ENCODE measurements at regions not wholly inside any gene's neighbourhood (a gene's known extent, or its start where the extent isn't known, plus 50 kb on each side); places are given as distances from the start of the nearest gene placed in this dataset.

DNA sequence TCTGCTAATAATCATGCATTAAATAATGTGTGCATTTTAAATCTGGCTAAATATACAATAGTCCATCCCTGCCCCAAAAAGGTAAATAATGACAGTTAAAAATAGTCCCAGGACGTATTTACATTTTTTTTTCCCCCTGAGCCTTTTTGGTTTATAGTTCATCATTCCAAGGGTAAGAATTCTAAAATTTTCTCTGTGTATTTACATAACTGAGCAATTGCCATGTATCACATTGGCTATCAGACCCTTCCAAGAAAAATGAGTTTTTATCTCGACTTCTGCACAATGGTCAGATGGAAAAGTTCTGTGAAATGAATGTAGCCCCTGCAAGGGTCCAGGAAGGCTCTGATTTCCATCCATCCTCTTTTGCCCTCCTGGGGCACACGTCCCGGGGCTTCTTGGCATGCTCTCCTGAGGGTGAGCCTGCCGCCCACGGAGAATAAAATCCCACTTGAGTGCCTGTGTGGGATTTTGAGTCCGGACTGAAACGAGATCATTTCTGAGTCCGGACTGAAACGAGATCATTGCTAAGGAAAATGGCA is 94.1 kb upstream of the ANO1 start:
- TF ChIP-seq EP300 (IDR thresholded peaks at IDR 0.05; ENCODE audit: low read depth in 2 of 2, low read length in 2 of 2) = no peak
- TF ChIP-seq EP300 (CRISPR knock-in tag; IDR thresholded peaks at IDR 0.05; ENCODE audit: borderline replicate concordance) = no peak
- no peak for TF ChIP-seq STAT6 (CRISPR knock-in tag; IDR thresholded peaks at IDR 0.05; ENCODE audit: borderline replicate concordance)
- no peak for TF ChIP-seq TSC22D2 (CRISPR knock-in tag; IDR thresholded peaks at IDR 0.05; ENCODE audit: borderline replicate concordance)
- TF ChIP-seq ZNF414 (CRISPR knock-in tag; IDR thresholded peaks at IDR 0.05) = no peak
- no peak for TF ChIP-seq POLR2AphosphoS5 (IDR thresholded peaks at IDR 0.05; ENCODE audit: low read depth, low read length)

Data from HepG2 (cell line).